Vagina (tissue), 2 donors: ENCODE measurements at regions not wholly inside any gene's neighbourhood (a gene's known extent, or its start where the extent isn't known, plus 50 kb on each side); places are given as distances from the start of the nearest gene placed in this dataset.
"Not testable (repeated sequence)": the region's sequence is repeated elsewhere in the genome, so short reads cannot be mapped to it uniquely, and the experiment has no call there.

Experiments
- DNase-seq, 2 donors: peaks; one replicate each; pipeline ENCODE4 v3.0.0-alpha.2; 2017; ENCODE audit errors: extremely low spot score in 2 of 2
- H3K27ac ChIP-seq: fragments of 200-600 bp; sonication (generic); one replicate; pipeline ENCODE4 v1.5.1; 2019
- H3K27me3 ChIP-seq: fragments of 200-600 bp; sonication (generic); one replicate; pipeline ENCODE4 v1.5.1; 2019
- H3K36me3 ChIP-seq, 2 donors: fragments of 200-600 bp; sonication (generic); one replicate each; pipeline ENCODE4 v1.5.1; 2017 to 2019
- H3K4me1 ChIP-seq: fragments of 200-600 bp; sonication (generic); one replicate; pipeline ENCODE4 v1.5.1; 2019
- H3K4me3 ChIP-seq, 2 donors: fragments of 200-600 bp; sonication (generic); 1 replicate in 1 of 2; 2 replicates in 1 of 2; pipeline ENCODE4 v1.5.1; 2016 to 2019
- H3K9me3 ChIP-seq: fragments of 200-600 bp; sonication (generic); one replicate; pipeline ENCODE4 v1.5.1; 2019
- POLR2A ChIP-seq, 2 donors: fragments of 450-650 bp; IDR thresholded peaks; one replicate each; pipeline ENCODE4 v1.6.1; 2017; ENCODE audit warnings: antibody characterized with exemption in 2 of 2, mild to moderate bottlenecking in 2 of 2, moderate library complexity in 2 of 2
- POLR2AphosphoS5 ChIP-seq, 2 donors: sonication (generic); formaldehyde crosslinking; IDR thresholded peaks; one replicate each; pipeline ENCODE4 v1.9.0; 2017; ENCODE audit warnings: antibody characterized with exemption in 2 of 2, mild to moderate bottlenecking in 2 of 2, low read depth in 1 of 2; ENCODE audit not compliant: insufficient read depth in 1 of 2
- intact Hi-C: fragments of 100-400 bp; cut with DNase I; formaldehyde crosslinking; loops from one replicate; pipeline ENCODE4 v1.15.1; 2023
- TF ChIP-seq, protein P1 (sequence below), 3 experiments: fragments of 450-650 bp in 2 of 3; fragments of 200-600 bp in 1 of 3; sonication (generic) in 1 of 3; IDR thresholded peaks; one replicate each; pipeline ENCODE4 v1.5.1; 2017 to 2019; ENCODE audit warnings: antibody characterized with exemption in 3 of 3, mild to moderate bottlenecking in 2 of 3, moderate library complexity in 2 of 3

DNA sequence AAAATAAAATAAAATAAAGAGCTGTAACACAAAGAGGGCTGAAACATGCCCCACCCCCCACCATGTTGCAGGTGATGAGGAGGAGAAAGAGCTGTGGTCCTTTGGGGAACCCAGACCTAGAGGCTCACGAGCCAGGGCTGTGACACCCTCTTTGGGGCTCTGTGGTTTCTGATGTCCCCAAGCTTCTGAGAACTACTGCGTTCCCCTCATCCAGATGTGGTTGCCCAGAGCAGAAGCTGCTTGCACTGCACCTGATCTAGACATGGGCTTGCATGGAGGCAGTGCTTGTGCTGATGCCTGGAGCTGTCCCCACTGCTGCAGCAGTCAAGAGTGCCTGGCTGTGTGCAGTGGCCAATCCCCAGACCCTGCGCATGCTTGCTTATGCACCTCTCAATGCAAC is 687.9 kb upstream of the ACVR2A start:
- TF ChIP-seq, protein P1, sequence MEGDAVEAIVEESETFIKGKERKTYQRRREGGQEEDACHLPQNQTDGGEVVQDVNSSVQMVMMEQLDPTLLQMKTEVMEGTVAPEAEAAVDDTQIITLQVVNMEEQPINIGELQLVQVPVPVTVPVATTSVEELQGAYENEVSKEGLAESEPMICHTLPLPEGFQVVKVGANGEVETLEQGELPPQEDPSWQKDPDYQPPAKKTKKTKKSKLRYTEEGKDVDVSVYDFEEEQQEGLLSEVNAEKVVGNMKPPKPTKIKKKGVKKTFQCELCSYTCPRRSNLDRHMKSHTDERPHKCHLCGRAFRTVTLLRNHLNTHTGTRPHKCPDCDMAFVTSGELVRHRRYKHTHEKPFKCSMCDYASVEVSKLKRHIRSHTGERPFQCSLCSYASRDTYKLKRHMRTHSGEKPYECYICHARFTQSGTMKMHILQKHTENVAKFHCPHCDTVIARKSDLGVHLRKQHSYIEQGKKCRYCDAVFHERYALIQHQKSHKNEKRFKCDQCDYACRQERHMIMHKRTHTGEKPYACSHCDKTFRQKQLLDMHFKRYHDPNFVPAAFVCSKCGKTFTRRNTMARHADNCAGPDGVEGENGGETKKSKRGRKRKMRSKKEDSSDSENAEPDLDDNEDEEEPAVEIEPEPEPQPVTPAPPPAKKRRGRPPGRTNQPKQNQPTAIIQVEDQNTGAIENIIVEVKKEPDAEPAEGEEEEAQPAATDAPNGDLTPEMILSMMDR (IDR thresholded peaks at IDR 0.05) = no peak
- TF ChIP-seq POLR2A (IDR thresholded peaks at IDR 0.05) (no peak), POLR2AphosphoS5 (IDR thresholded peaks at IDR 0.05; ENCODE audit: insufficient read depth in 1 of 2, low read depth in 1 of 2) (no peak)

GRCh38 chr2:147150241-147150635 is 694.6 kb upstream of the ACVR2A start:
- Histone ChIP-seq H3K27ac (no peak overlapping the region), H3K36me3 (no peaks in the 10 kb centered on the region), H3K4me1 (no peaks in the 10 kb centered on the region), H3K27me3 (no peaks in the 10 kb centered on the region), H3K4me3 (no peak overlapping the region), H3K9me3 (no peaks in the 10 kb centered on the region)
- intact Hi-C loops = no loop called here
- TF ChIP-seq, protein P1 (IDR thresholded peaks at IDR 0.05) = no peak
- TF ChIP-seq POLR2AphosphoS5 (IDR thresholded peaks at IDR 0.05; ENCODE audit: insufficient read depth in 1 of 2, low read depth in 1 of 2) = no peak
- TF ChIP-seq POLR2A (IDR thresholded peaks at IDR 0.05) = no peak
- no peak for DNase-seq

More for the DNA sequence above, 687.9 kb upstream of the ACVR2A start:
- no peak overlapping the region for H3K27ac ChIP-seq
- no peak overlapping the region for H3K4me3 ChIP-seq
- no peaks in the 10 kb centered on the region for H3K9me3 ChIP-seq
- no peaks in the 10 kb centered on the region for H3K27me3 ChIP-seq
- no peaks in the 10 kb centered on the region for H3K36me3 ChIP-seq
- no peaks in the 10 kb centered on the region for H3K4me1 ChIP-seq
- intact Hi-C loops = no loop called here
- DNase-seq = no peak

DNA sequence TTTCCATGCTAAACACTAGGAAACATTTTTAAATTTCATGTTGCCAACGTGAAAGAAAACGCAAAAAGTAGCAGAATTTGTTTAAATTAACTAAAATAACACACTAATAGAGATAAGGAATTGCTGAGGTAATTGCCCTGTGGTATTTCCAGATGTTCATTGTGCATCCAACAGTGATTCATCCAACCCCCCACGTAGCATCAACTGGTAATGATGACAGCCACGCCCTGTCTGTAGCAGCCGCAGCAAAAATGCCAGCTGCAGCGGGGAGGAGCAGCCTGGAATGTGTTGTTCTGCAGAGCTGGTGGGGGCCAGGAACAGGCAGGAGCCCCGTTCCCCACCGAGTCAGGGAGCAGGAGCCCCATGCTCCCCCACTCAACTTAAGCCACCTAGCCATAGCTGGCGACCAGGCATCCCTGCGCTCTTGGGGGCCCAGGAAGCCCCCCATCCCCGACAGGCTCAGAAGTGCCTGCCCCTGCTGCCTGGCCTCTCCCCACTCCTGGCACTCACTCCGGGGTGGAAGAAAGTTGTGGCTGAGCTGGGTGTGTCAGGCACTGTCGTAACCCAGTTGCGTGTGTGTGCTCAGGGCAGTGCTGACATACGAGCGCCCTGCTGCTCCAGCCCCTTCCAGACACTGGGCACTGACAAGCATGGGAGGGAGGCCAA is 695.1 kb upstream of the ACVR2A start:
- DNase-seq = no peak
- Histone ChIP-seq H3K27ac (no peak overlapping the region), H3K27me3 (no peaks in the 10 kb centered on the region), H3K4me1 (no peaks in the 10 kb centered on the region), H3K9me3 (no peaks in the 10 kb centered on the region), H3K4me3 (no peak overlapping the region), H3K36me3 (no peaks in the 10 kb centered on the region)
- intact Hi-C loops = no loop called here
- TF ChIP-seq POLR2A (IDR thresholded peaks at IDR 0.05) (no peak), POLR2AphosphoS5 (IDR thresholded peaks at IDR 0.05; ENCODE audit: insufficient read depth in 1 of 2, low read depth in 1 of 2) (no peak)
- TF ChIP-seq, protein P1 (IDR thresholded peaks at IDR 0.05) = no peak

GRCh38 chr2:147147802-147148201 is 697.0 kb upstream of the ACVR2A start:
- intact Hi-C loops = no loop called here
- DNase-seq = no peak
- Histone ChIP-seq H3K27ac (no peak overlapping the region), H3K4me3 (no peak overlapping the region), H3K9me3 (no peaks in the 10 kb centered on the region), H3K27me3 (no peaks in the 10 kb centered on the region), H3K36me3 (no peaks in the 10 kb centered on the region), H3K4me1 (no peaks in the 10 kb centered on the region)
- TF ChIP-seq POLR2A (IDR thresholded peaks at IDR 0.05) = no peak
- no peak for TF ChIP-seq POLR2AphosphoS5 (IDR thresholded peaks at IDR 0.05; ENCODE audit: insufficient read depth in 1 of 2, low read depth in 1 of 2)
- TF ChIP-seq, protein P1 (IDR thresholded peaks at IDR 0.05) = no peak

- Histone ChIP-seq H3K27me3 (no peaks in the 10 kb centered on the region), H3K4me1 (no peaks in the 10 kb centered on the region), H3K4me3 (no peak overlapping the region), H3K27ac (no peak overlapping the region), H3K36me3 (no peaks in the 10 kb centered on the region), H3K9me3 (no peaks in the 10 kb centered on the region)
- DNase-seq = no peak
- intact Hi-C loops = no loop called here
- TF ChIP-seq POLR2A (IDR thresholded peaks at IDR 0.05) = no peak
- TF ChIP-seq POLR2AphosphoS5 (IDR thresholded peaks at IDR 0.05; ENCODE audit: insufficient read depth in 1 of 2, low read depth in 1 of 2) = no peak
- TF ChIP-seq, protein P1 (IDR thresholded peaks at IDR 0.05) = no peak
Measured at GRCh38 chr2:147141930-147142329, 702.9 kb upstream of the ACVR2A start.

DNA sequence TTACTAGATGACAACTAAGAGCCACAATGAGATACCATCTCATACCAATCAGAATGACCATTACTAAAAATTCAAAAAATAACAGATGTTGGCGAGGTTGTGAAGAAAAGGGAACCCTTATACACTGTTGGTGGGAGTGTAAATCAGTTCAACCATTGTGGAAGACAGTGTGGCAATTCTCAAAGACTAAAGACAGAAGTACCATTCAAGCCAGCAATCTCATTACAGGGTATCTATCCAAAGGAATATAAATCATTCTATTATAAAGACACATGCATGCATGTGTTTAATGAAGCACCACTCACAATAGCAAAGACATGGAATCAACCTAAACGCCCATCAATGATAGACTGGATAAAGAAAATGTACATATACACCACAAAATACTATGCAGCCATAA is 705.1 kb upstream of the ACVR2A start:
- H3K4me1 ChIP-seq, H3K36me3 ChIP-seq, H3K9me3 ChIP-seq, H3K27me3 ChIP-seq, H3K27ac ChIP-seq, intact Hi-C loops, DNase-seq, H3K4me3 ChIP-seq: not testable (repeated sequence)
